SU-DHL-6 (cell line): ENCODE measurements at regions not wholly inside any gene's neighbourhood (a gene's known extent, or its start where the extent isn't known, plus 50 kb on each side); places are given as distances from the start of the nearest gene placed in this dataset.
A peak's percentile ranks its signal among the peaks of the same experiment; 100 is the strongest.

Experiments
- H2AFZ ChIP-seq: fragments of 200-600 bp; sonication (generic); 2 replicates; pipeline ENCODE4 v1.6.1; 2014; ENCODE audit warnings: low read depth, mild to moderate bottlenecking, moderate library complexity, mixed read lengths, antibody characterized with exemption, low read length; ENCODE audit not compliant: severe bottlenecking
- H3F3A ChIP-seq: fragments of 200-600 bp; shearing (Covaris generic); 2 replicates; pipeline ENCODE4 v1.6.0; 2016; ENCODE audit warnings: antibody characterized with exemption, mild to moderate bottlenecking; ENCODE audit not compliant: insufficient read depth
- H3K27ac ChIP-seq: fragments of 200-600 bp; sonication (generic); 2 replicates; pipeline ENCODE4 v1.5.1; 2016; ENCODE audit warnings: low read depth, mild to moderate bottlenecking, low read length, moderate library complexity, mixed read lengths
- H3K27me3 ChIP-seq: fragments of 200-600 bp; sonication (generic), shearing (Covaris generic); 2 replicates; pipeline ENCODE4 v1.6.0; 2014; ENCODE audit warnings: mild to moderate bottlenecking, low read length
- H3K36me3 ChIP-seq: fragments of 200-600 bp; sonication (generic); 2 replicates; pipeline ENCODE4 v1.6.1; 2014; ENCODE audit warnings: mild to moderate bottlenecking, low read length, mixed read lengths
- H3K4me2 ChIP-seq: fragments of 300-600, 200-600 bp; shearing (Covaris generic), sonication (generic); 2 replicates; pipeline ENCODE4 v1.6.0; 2014; ENCODE audit warnings: low read length, low read depth, mild to moderate bottlenecking; ENCODE audit not compliant: poor library complexity, severe bottlenecking
- H3K4me3 ChIP-seq: fragments of 200-600 bp; sonication (generic); 2 replicates; pipeline ENCODE4 v1.5.1; 2014; ENCODE audit warnings: antibody characterized with exemption, low read length, mild to moderate bottlenecking, mixed read lengths; ENCODE audit not compliant: insufficient read depth, poor library complexity, severe bottlenecking
- H3K79me2 ChIP-seq: fragments of 200-600 bp; sonication (generic); 2 replicates; pipeline ENCODE4 v1.6.1; 2014; ENCODE audit warnings: mild to moderate bottlenecking, low read length, moderate library complexity; ENCODE audit not compliant: insufficient read depth
- H3K9ac ChIP-seq: fragments of 200-600 bp; sonication (generic); 2 replicates; pipeline ENCODE4 v1.7.0; 2014; ENCODE audit warnings: mild to moderate bottlenecking, low read length
- H3K9me2 ChIP-seq: fragments of 200-600 bp; sonication (generic); replicated peaks from 2 replicates; pipeline ENCODE4 v1.6.1; 2014; ENCODE audit warnings: low read length; ENCODE audit not compliant: insufficient read depth
- H3K9me3 ChIP-seq: fragments of 200-600 bp; sonication (generic); 2 replicates; pipeline ENCODE4 v1.6.1; 2014; ENCODE audit warnings: low read length, mixed read lengths; ENCODE audit not compliant: insufficient read depth
- H4K20me1 ChIP-seq: fragments of 200-600 bp; sonication (generic); 2 replicates; pipeline ENCODE4 v1.6.1; 2014; ENCODE audit warnings: low read depth, mild to moderate bottlenecking, antibody characterized with exemption, low read length, moderate library complexity, mixed read lengths
- EZH2phosphoT487 ChIP-seq: fragments of 200-600 bp; sonication (generic), shearing (Covaris generic); conservative IDR thresholded peaks from 2 replicates; pipeline ENCODE4 v1.6.1; 2018; ENCODE audit warnings: mild to moderate bottlenecking, antibody characterized with exemption, low read length, moderate library complexity, mixed read lengths
- TF ChIP-seq, protein P1 (sequence below): fragments of 200-600 bp; sonication (generic); IDR thresholded peaks from one replicate; pipeline ENCODE4 v1.5.1; 2017; ENCODE audit warnings: antibody characterized with exemption, mild to moderate bottlenecking, low read length, moderate library complexity; ENCODE audit not compliant: insufficient read depth, poor library complexity, severe bottlenecking

DNA sequence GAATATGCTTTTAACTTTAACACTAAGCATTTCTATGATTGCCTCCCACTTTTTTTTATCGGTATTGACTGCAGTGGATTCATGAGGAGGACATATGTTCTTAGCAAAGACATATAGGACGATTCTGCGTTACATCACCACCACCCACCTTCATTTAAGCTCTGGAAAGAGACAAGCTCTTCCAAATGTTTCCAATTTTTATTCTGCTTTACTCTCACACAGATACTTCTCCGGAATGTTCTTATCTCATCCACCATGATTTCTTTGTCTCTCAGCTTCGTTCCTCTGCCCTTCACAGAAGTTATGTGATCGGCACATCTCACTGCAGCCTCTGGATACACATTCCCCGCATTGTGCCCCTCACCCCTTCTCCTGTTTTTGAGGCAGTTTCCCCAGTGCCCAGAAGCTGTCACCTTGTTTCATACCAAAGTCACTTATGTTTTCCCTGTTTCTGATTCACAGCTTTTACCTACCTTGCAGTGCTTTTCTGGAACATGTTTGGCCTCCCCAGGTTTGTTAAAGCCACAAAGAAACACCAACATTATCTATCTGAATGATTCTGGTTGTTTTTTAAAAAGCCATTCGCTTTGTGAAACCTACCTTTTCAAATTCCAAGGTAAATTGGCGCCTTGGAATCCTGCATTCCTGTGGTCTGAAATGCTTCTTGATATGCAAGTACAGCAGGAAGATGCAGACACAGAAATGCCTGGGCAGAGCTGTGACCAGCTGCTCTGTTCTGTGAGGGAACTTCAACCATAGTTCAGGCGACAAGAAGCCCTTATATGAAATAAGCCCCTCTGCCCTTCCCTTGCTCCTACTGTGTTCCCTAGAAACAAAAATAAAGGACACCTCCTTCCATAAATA lies 1020.2 kb downstream of the TTLL7 start:
- Histone ChIP-seq H3K9me2 (no peaks in the 10 kb centered on the region), H3F3A (peaks cover 24% of the 10 kb centered on the region), H3K9me3 (no peaks in the 10 kb centered on the region), H3K9ac (no peak overlapping the region), H3K27ac (peak overlapping the region; percentile 95), H3K4me2 (peak overlapping the region; percentile 93), H4K20me1 (no peaks in the 10 kb centered on the region), H3K4me3 (no peak overlapping the region), H3K27me3 (no peaks in the 10 kb centered on the region), H3K79me2 (no peaks in the 10 kb centered on the region), H3K36me3 (no peaks in the 10 kb centered on the region), H2AFZ (no peak overlapping the region)
- no peak for TF ChIP-seq EZH2phosphoT487
- TF ChIP-seq, protein P1, sequence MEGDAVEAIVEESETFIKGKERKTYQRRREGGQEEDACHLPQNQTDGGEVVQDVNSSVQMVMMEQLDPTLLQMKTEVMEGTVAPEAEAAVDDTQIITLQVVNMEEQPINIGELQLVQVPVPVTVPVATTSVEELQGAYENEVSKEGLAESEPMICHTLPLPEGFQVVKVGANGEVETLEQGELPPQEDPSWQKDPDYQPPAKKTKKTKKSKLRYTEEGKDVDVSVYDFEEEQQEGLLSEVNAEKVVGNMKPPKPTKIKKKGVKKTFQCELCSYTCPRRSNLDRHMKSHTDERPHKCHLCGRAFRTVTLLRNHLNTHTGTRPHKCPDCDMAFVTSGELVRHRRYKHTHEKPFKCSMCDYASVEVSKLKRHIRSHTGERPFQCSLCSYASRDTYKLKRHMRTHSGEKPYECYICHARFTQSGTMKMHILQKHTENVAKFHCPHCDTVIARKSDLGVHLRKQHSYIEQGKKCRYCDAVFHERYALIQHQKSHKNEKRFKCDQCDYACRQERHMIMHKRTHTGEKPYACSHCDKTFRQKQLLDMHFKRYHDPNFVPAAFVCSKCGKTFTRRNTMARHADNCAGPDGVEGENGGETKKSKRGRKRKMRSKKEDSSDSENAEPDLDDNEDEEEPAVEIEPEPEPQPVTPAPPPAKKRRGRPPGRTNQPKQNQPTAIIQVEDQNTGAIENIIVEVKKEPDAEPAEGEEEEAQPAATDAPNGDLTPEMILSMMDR = no peak

DNA sequence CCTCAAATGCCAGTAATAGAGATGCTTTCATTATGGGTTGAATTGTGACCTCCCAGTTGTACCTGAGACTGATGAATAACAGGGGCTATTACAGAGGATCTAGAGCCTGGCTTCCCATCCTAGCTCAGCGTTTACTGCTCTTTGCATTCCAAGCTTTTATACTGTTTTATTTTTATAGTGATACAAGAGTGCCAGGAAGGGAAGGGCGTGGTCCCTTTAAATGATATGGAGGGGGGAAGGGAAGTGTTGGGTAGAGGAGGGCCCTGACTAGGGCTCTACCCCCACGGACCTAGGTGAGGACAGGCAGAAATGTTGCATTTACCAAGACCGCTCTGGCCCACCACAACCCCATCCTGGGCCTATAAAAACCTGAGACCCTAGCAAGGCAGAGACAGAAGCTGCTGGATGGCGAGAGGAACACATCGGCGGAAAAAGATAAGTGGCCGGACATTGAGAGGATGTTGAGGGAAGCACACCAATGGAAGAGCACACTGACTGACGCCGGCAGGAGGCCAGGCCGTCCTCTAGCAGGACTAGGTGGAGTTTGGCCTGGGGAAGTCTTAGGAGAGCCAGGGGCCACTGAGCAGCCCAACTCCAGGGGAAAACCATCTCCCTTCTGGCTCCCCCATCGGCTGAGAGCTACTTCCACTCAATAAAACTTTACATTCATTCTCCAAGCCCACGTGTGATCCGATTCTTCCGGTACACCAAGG lies 1025.9 kb downstream of the TTLL7 start:
- Histone ChIP-seq H3K27ac (no peak overlapping the region), H3K36me3 (no peaks in the 10 kb centered on the region), H3K4me3 (no peak overlapping the region), H3K9me3 (no peaks in the 10 kb centered on the region), H3K79me2 (no peaks in the 10 kb centered on the region), H3K9ac (no peak overlapping the region), H3F3A (no peaks in the 10 kb centered on the region), H2AFZ (peak overlapping the region; percentile 55), H3K27me3 (no peaks in the 10 kb centered on the region), H4K20me1 (no peaks in the 10 kb centered on the region), H3K4me2 (no peak overlapping the region), H3K9me2 (no peaks in the 10 kb centered on the region)
- TF ChIP-seq, protein P1 = no peak
- TF ChIP-seq EZH2phosphoT487 = no peak

DNA sequence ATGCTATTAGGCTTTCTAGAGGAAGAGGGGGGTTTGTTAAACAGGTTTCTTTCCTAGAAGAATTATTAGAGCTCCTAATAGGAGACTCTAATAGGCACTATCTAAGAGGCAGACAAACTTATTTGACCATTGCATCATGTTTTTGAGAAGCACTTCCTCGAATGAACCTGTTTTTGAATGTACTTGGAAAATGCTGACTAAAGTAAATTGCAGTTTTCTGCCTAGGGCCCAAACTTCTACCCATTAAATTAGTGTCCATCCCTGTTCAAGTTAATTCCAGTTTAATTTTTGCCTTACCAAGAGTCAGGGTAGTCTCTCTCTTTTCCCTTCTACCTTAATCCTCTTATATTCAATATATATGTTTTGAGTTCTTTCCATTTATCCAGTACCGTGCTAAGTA lies 1029.6 kb downstream of the TTLL7 start:
- Histone ChIP-seq H3K4me3 (no peak overlapping the region), H3K27ac (no peak overlapping the region), H3F3A (no peaks in the 10 kb centered on the region), H3K36me3 (no peaks in the 10 kb centered on the region), H3K79me2 (no peaks in the 10 kb centered on the region), H3K9me2 (no peaks in the 10 kb centered on the region), H2AFZ (no peak overlapping the region), H3K9me3 (no peaks in the 10 kb centered on the region), H3K9ac (no peak overlapping the region), H3K27me3 (no peaks in the 10 kb centered on the region), H4K20me1 (no peaks in the 10 kb centered on the region), H3K4me2 (no peak overlapping the region)
- no peak for TF ChIP-seq EZH2phosphoT487
- TF ChIP-seq, protein P1 = no peak
